HepG2 (cell line): ENCODE measurements at regions not wholly inside any gene's neighbourhood (a gene's known extent, or its start where the extent isn't known, plus 50 kb on each side); places are given as distances from the start of the nearest gene placed in this dataset.

ENCODE experiments used
- ATAC-seq: fragments of 200-7000 bp; cut with Tn5 transposase; 3 replicates; pipeline ENCODE4 v1.9.1; 2020; ENCODE audit warnings: mild to moderate bottlenecking, moderate library complexity
- BruUV-seq: library from RNA; stranded (reverse); fragments of 400-500 nt; replicated peaks from 2 replicates; lab custom pipeline; 2021; lab: Mats Ljungman, UMichigan
- CTCF ChIA-PET: fragments of 300-600 bp; formaldehyde crosslinking; extraction: SDS; loops from one replicate; lab custom pipeline; 2021; ENCODE audit warnings: low total read pairs, inconsistent platforms, low intra/inter-chr PET ratio; lab: Yijun Ruan, JAX
- POLR2A ChIA-PET: fragments of 350-600 bp; sonication (Branson Sonifier 250); formaldehyde crosslinking; loops from one replicate; lab custom pipeline; 2020; ENCODE audit warnings: antibody characterized with exemption, inconsistent platforms; lab: Yijun Ruan, JAX
- DNase-seq: peaks from one replicate; pipeline ENCODE4 v3.0.0-alpha.2; 2015; ENCODE audit warnings: low spot score
- FAIRE-seq: peaks from 3 replicates; lab custom pipeline; 2011; peaks lifted over from hg19 to GRCh38; lab: Jason Lieb, UNC
- H2AFZ ChIP-seq: one replicate; pipeline ENCODE4 v1.6.1; 2011; ENCODE audit warnings: low read length, inconsistent platforms
- H3K27ac ChIP-seq: fragments of 300-600 bp; 3 replicates; pipeline ENCODE4 v1.8.0; 2011; ENCODE audit warnings: mixed run types, mild to moderate bottlenecking, mixed read lengths, low read length, inconsistent platforms; ENCODE audit not compliant: insufficient read depth; ENCODE audit errors: extremely low read length
- H3K27me3 ChIP-seq, 2 experiments: fragments of 200-600 bp in 1 of 2; 2 replicates in 1 of 2; 3 replicates in 1 of 2; pipeline versions ENCODE4 v1.6.0 to v1.8.0; 2011; ENCODE audit warnings: low read length in 2 of 2, mild to moderate bottlenecking in 2 of 2, moderate library complexity in 2 of 2, inconsistent platforms in 1 of 2; ENCODE audit not compliant: insufficient read depth in 2 of 2, control insufficient read depth in 1 of 2
- H3K36me3 ChIP-seq, 2 experiments: fragments of 200-600 bp in 1 of 2; replicated peaks in 1 of 2; 2 replicates in 1 of 2; 3 replicates in 1 of 2; pipeline versions ENCODE4 v1.5.1 to v1.8.0; 2011; ENCODE audit warnings: low read length in 2 of 2, inconsistent platforms in 1 of 2; ENCODE audit not compliant: insufficient read depth in 2 of 2, control insufficient read depth in 1 of 2
- H3K4me1 ChIP-seq: 2 replicates; pipeline ENCODE4 v1.5.1; 2012; ENCODE audit warnings: low read length, inconsistent platforms; ENCODE audit not compliant: insufficient read depth
- H3K4me2 ChIP-seq: 2 replicates; pipeline ENCODE4 v1.6.0; 2011; ENCODE audit warnings: low read depth, low read length, inconsistent platforms
- H3K4me3 ChIP-seq, 3 experiments: fragments of 200-600 bp in 1 of 3; sonication (generic), shearing (Covaris generic) in 1 of 3; replicated peaks in 1 of 3; 2 replicates each; pipeline ENCODE4 v1.5.1; 2011 to 2016; ENCODE audit warnings: low read length in 3 of 3, inconsistent platforms in 2 of 3, low read depth in 2 of 3, mild to moderate bottlenecking in 2 of 3, control low read depth in 1 of 3, mixed read lengths in 1 of 3; ENCODE audit not compliant: insufficient read depth in 1 of 3
- H3K79me2 ChIP-seq: one replicate; pipeline ENCODE4 v1.6.1; 2011; ENCODE audit warnings: low read length, inconsistent platforms; ENCODE audit not compliant: insufficient read depth
- H3K9ac ChIP-seq: 2 replicates; pipeline ENCODE4 v1.6.0; 2011; ENCODE audit warnings: mild to moderate bottlenecking, low read depth, low read length, inconsistent platforms; ENCODE audit not compliant: insufficient read depth
- H3K9me3 ChIP-seq: 2 replicates; pipeline ENCODE4 v1.5.1; 2012; ENCODE audit warnings: mild to moderate bottlenecking, low read length
- H4K20me1 ChIP-seq: 2 replicates; pipeline ENCODE4 v1.6.0; 2011; ENCODE audit warnings: inconsistent platforms, mild to moderate bottlenecking, low read length, moderate library complexity; ENCODE audit not compliant: insufficient read depth
- ARNT ChIP-seq: fragments of 450-650 bp; IDR thresholded peaks from 2 replicates; pipeline ENCODE4 v1.6.1; 2017
- DNMT3B ChIP-seq: conservative IDR thresholded peaks from 2 replicates; pipeline ENCODE4 v1.6.1; 2016; ENCODE audit warnings: missing biosample characterization, control low read depth
- KDM1A ChIP-seq: IDR thresholded peaks from 2 replicates; pipeline ENCODE4 v1.6.1; 2016; ENCODE audit warnings: missing compliant biosample characterization
- NR1H2 ChIP-seq: sonication (generic); formaldehyde crosslinking; IDR thresholded peaks from 2 replicates; pipeline ENCODE4 v1.8.1; 2022; ENCODE audit warnings: low read depth, missing genetic modification reagents, borderline replicate concordance
- RFXANK ChIP-seq: IDR thresholded peaks from 2 replicates; pipeline ENCODE4 v1.6.1; 2016
- SMC3 ChIP-seq: IDR thresholded peaks from 2 replicates; pipeline ENCODE4 v1.6.1; 2011; ENCODE audit warnings: low read length, improper control_type of control experiment
- ZNF12 ChIP-seq: sonication (generic); formaldehyde crosslinking; IDR thresholded peaks from 2 replicates; pipeline ENCODE4 v1.5.0; 2020; ENCODE audit warnings: missing genetic modification reagents
- ZNF205 ChIP-seq: IDR thresholded peaks from 2 replicates; pipeline ENCODE4 v1.6.1; 2018; ENCODE audit warnings: missing biosample characterization, missing genetic modification reagents
- ZNF225 ChIP-seq: sonication (generic); formaldehyde crosslinking; IDR thresholded peaks from 2 replicates; pipeline ENCODE4 v1.4.0; 2020; ENCODE audit warnings: mild to moderate bottlenecking, missing genetic modification reagents
- ZNF3 ChIP-seq: IDR thresholded peaks from 2 replicates; pipeline ENCODE4 v1.7.0; 2017; ENCODE audit warnings: inconsistent platforms
- ZNF335 ChIP-seq: sonication (generic); formaldehyde crosslinking; IDR thresholded peaks from 2 replicates; pipeline ENCODE4 v1.4.0; 2020; ENCODE audit warnings: missing genetic modification reagents
- ZNF446 ChIP-seq: sonication (generic); formaldehyde crosslinking; IDR thresholded peaks from 2 replicates; pipeline ENCODE4 v1.5.0; 2020; ENCODE audit warnings: mild to moderate bottlenecking, missing genetic modification reagents
- ZNF546 ChIP-seq: sonication (generic); formaldehyde crosslinking; conservative IDR thresholded peaks from 2 replicates; pipeline ENCODE4 v1.8.1; 2023; ENCODE audit warnings: mild to moderate bottlenecking, missing genetic modification reagents
- ZNF577 ChIP-seq: sonication (generic); formaldehyde crosslinking; IDR thresholded peaks from 2 replicates; pipeline ENCODE4 v1.4.0; 2020; ENCODE audit warnings: mild to moderate bottlenecking, low read depth, missing genetic modification reagents, borderline replicate concordance
- ZSCAN22 ChIP-seq: sonication (generic); formaldehyde crosslinking; IDR thresholded peaks from 2 replicates; pipeline ENCODE4 v1.4.0; 2020; ENCODE audit warnings: mild to moderate bottlenecking, missing genetic modification reagents
- WGBS: methylation state at CpG from one replicate; pipeline ENCODE4 v1.1.6; 2017; ENCODE audit warnings: low lambda C conversion rate; 5-methylcytosine and 5-hydroxymethylcytosine counted together
- in situ Hi-C: cut with HindIII; loops from 2 replicates; pipeline ENCODE4 v1.10.0; 2017; ENCODE audit warnings: low pct_unique_long_range_greater_than_20kb; ENCODE audit not compliant: extremely low pct_ligation_motif_present
- intact Hi-C: fragments of 100-400 bp; cut with micrococcal nuclease; formaldehyde crosslinking; loops from one replicate; pipeline ENCODE4 v1.10.0; 2022; ENCODE audit not compliant: unreplicated experiment
- TF ChIP-seq, protein P1 (sequence below): sonication (generic); formaldehyde crosslinking; IDR thresholded peaks from 2 replicates; pipeline ENCODE4 v1.4.0; 2020; ENCODE audit warnings: missing genetic modification reagents

DNA sequence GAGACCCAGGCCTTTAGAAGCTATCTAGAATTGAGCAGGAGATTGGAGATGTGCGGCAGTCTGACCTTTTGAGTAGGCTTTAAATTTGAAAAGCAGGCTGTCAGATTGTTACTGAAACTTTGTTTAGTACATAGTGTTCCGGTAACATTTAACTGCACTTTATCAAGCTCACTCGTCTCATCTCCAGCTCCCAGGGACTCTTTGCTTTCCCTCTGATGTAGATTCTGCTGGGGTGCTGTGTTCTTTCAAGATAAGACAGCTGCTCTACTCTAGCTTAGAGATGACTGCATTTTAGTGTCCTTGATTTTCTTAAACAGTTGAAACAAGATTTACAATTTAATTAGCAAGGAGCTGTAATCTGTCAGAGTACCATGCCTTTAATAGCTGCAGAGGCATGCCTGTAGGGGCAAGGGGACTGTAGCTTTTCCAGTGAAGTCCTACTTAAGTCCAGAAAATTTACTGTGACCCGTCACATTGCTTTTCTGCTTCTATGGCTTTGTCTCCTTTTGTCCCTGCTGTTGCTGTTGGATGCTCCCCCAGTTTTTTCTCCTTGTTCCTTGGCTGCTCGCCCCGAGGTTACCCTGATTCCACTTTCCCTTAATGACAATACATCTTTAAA lies 56.4 kb upstream of the MTPN start:
- Histone ChIP-seq H3K36me3 (no peaks in the 10 kb centered on the region), H3K4me3 (no peak overlapping the region), H2AFZ (no peak overlapping the region), H3K4me2 (no peak overlapping the region), H4K20me1 (no peaks in the 10 kb centered on the region), H3K79me2 (no peaks in the 10 kb centered on the region), H3K27ac (no peak overlapping the region), H3K27me3 (no peaks in the 10 kb centered on the region), H3K9me3 (no peaks in the 10 kb centered on the region), H3K9ac (no peak overlapping the region), H3K4me1 (no peaks in the 10 kb centered on the region)
- in situ Hi-C loops (no loop called here), intact Hi-C loops (no loop called here)
- FAIRE-seq (no peak), ATAC-seq (no peak), DNase-seq (no peak)
- ChIA-PET POLR2A (no interaction called here), CTCF (no interaction called here)
- no TSS peak for BruUV-seq
- 28% methylated on average over 6 of the region's 6 CpGs for WGBS
- TF ChIP-seq, protein P1, sequence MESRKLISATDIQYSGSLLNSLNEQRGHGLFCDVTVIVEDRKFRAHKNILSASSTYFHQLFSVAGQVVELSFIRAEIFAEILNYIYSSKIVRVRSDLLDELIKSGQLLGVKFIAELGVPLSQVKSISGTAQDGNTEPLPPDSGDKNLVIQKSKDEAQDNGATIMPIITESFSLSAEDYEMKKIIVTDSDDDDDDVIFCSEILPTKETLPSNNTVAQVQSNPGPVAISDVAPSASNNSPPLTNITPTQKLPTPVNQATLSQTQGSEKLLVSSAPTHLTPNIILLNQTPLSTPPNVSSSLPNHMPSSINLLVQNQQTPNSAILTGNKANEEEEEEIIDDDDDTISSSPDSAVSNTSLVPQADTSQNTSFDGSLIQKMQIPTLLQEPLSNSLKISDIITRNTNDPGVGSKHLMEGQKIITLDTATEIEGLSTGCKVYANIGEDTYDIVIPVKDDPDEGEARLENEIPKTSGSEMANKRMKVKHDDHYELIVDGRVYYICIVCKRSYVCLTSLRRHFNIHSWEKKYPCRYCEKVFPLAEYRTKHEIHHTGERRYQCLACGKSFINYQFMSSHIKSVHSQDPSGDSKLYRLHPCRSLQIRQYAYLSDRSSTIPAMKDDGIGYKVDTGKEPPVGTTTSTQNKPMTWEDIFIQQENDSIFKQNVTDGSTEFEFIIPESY (CRISPR knock-in tag) = no peak
- TF ChIP-seq ZNF205 (CRISPR knock-in tag) = no peak
- TF ChIP-seq ZNF12 (CRISPR knock-in tag) = no peak
- no peak for TF ChIP-seq ZNF446 (CRISPR knock-in tag)
- no peak for TF ChIP-seq ZNF3 (CRISPR knock-in tag)
- no peak for TF ChIP-seq ZNF225 (CRISPR knock-in tag)
- TF ChIP-seq RFXANK (CRISPR knock-in tag) = no peak
- no peak for TF ChIP-seq ZNF546
- TF ChIP-seq ZSCAN22 (CRISPR knock-in tag) = no peak
- no peak for TF ChIP-seq ZNF335
- TF ChIP-seq ZNF577 (CRISPR knock-in tag) = no peak
- no peak for TF ChIP-seq DNMT3B (CRISPR knock-in tag)
- no peak for TF ChIP-seq NR1H2
- no peak for TF ChIP-seq KDM1A (CRISPR knock-in tag)
- no peak for TF ChIP-seq SMC3
- no peak for TF ChIP-seq ARNT
